GM19324 (cell line): ENCODE measurements at regions not wholly inside any gene's neighbourhood (a gene's known extent, or its start where the extent isn't known, plus 50 kb on each side); places are given as distances from the start of the nearest gene placed in this dataset.
"Not testable (repeated sequence)": the region's sequence is repeated elsewhere in the genome, so short reads cannot be mapped to it uniquely, and the experiment has no call there.

Experiments
- ATAC-seq: cut with Tn5 transposase; IDR thresholded peaks from one replicate; pipeline ENCODE4 v1.9.1; 2021; ENCODE audit warnings: mild to moderate bottlenecking, moderate library complexity; ENCODE audit not compliant: unreplicated experiment, low FRiP score

GRCh38 chr10:38209332-38209731 lies 115.2 kb downstream of the ZNF37A start:
- no peak for ATAC-seq

GRCh38 chr10:38209748-38210147 lies 115.6 kb downstream of the ZNF37A start:
- ATAC-seq, result not testable (repeated sequence)

GRCh38 chr10:38212460-38212859 lies 118.3 kb downstream of the ZNF37A start:
- no peak for ATAC-seq

- no peak for ATAC-seq
Measured at GRCh38 chr10:38226385-38226784, 132.2 kb downstream of the ZNF37A start.

GRCh38 chr10:38228394-38228793 lies 134.3 kb downstream of the ZNF37A start:
- ATAC-seq, result no peak

GRCh38 chr10:38238479-38238878 lies 144.3 kb downstream of the ZNF37A start:
- ATAC-seq, result not testable (repeated sequence)

GRCh38 chr10:38242061-38242649 lies 148.0 kb downstream of the ZNF37A start:
- not testable (repeated sequence) for ATAC-seq

GRCh38 chr10:38248113-38248512 lies 154.0 kb downstream of the ZNF37A start:
- ATAC-seq, result not testable (repeated sequence)

GRCh38 chr10:38252551-38252950 lies 158.4 kb downstream of the ZNF37A start:
- not testable (repeated sequence) for ATAC-seq

- not testable (repeated sequence) for ATAC-seq
Measured at GRCh38 chr10:38267555-38267954, 173.4 kb downstream of the ZNF37A start.

- not testable (repeated sequence) for ATAC-seq
Measured at GRCh38 chr10:38271031-38271430, 176.9 kb downstream of the ZNF37A start.

GRCh38 chr10:38274879-38275278 lies 180.7 kb downstream of the ZNF37A start:
- ATAC-seq, result not testable (repeated sequence)

- ATAC-seq, result not testable (repeated sequence)
Measured at GRCh38 chr10:38292560-38292959, 198.4 kb downstream of the ZNF37A start.

GRCh38 chr10:38310111-38310510 lies 216.0 kb downstream of the ZNF37A start:
- ATAC-seq, result not testable (repeated sequence)

- ATAC-seq, result not testable (repeated sequence)
Measured at GRCh38 chr10:38315090-38315805, 221.1 kb downstream of the ZNF37A start.

GRCh38 chr10:38321393-38321792 lies 227.3 kb downstream of the ZNF37A start:
- ATAC-seq, result not testable (repeated sequence)

GRCh38 chr10:38330306-38330705 lies 236.2 kb downstream of the ZNF37A start:
- ATAC-seq, result not testable (repeated sequence)

- not testable (repeated sequence) for ATAC-seq
Measured at GRCh38 chr10:38331106-38331505, 237.0 kb downstream of the ZNF37A start.

GRCh38 chr10:38333699-38334098 lies 239.6 kb downstream of the ZNF37A start:
- ATAC-seq, result not testable (repeated sequence)

GRCh38 chr10:38350645-38351044 lies 256.5 kb downstream of the ZNF37A start:
- ATAC-seq, result not testable (repeated sequence)

GRCh38 chr10:38354410-38354809 lies 260.3 kb downstream of the ZNF37A start:
- ATAC-seq, result not testable (repeated sequence)
